ENCODE measurements at regions not wholly inside any gene's neighbourhood (a gene's known extent, or its start where the extent isn't known, plus 50 kb on each side); places are given as distances from the start of the nearest gene placed in this dataset. TPM values are rescaled to one million over a fixed set of nuclear protein-coding genes. Genes with fewer than 3 reads are reported as not detected.
"Not testable (repeated sequence)": the region's sequence is repeated elsewhere in the genome, so short reads cannot be mapped to it uniquely, and the experiment has no call there.

DNA sequence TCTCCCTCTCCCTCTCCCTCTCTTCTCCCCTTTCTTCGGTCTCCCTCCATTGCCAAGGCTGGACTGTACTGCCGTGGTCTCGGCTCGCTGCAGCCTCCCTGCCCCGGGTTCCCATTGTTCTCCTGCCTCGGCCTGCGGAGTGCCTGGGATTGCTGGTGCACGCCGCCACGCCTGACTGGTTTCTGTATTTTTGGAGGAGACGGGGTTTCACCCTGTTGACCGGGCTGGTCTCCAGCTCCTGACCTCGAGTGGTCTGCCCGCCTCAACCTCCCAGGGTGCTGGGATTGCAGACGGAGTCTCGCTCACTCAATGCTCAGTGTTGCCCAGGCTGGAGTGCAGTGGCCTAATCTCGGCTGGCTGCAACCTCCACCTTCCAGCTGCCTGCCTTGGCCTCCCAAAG lies 59.0 kb upstream of the PARP8 start:
- H3K27ac ChIP-seq (ENCODE audit: low read depth, low read length); H3K36me3 ChIP-seq (ENCODE audit: control insufficient read depth, insufficient read depth, low read length); H3K9me3 ChIP-seq (ENCODE audit: control insufficient read depth, insufficient read depth, low read length); DNase-seq (ENCODE audit: low read depth in 4 of 6, low spot score in 6 of 6); H3K4me1 ChIP-seq (ENCODE audit: control insufficient read depth, insufficient read depth, low read length); H3K27me3 ChIP-seq (ENCODE audit: control insufficient read depth, insufficient read depth, low read length); H3K4me3 ChIP-seq (ENCODE audit: low read depth, low read length): not testable (repeated sequence)
- 96% methylated on average over 15 of the region's 17 CpGs for WGBS (ENCODE audit: insufficient coverage)

GRCh38 chr5:50607953-50608705 lies 58.3 kb upstream of the PARP8 start:
- WGBS (ENCODE audit: insufficient coverage) = 88% methylated on average over 48 of the region's 49 CpGs
- not testable (repeated sequence) for H3K27ac ChIP-seq (ENCODE audit: low read depth, low read length)

DNA sequence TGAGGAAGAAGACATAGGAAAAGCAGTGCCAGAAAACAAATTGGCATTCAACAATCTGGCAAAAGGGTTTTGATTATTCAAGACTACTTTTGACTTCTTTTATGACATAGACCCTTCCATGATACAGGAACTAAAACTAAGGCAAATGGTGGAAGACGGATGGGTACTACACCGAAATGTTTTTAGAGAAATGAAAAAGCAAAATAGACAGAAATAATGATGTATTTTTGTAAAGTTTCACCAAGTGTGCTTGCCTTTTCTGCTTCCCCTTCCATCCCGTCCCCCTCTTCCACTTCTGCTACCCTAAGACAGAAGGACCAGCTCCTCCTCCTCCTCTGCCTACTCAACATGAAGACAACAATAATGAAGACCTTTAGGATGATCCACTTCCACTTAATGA lies 53.4 kb upstream of the PARP8 start:
- not testable (repeated sequence) for H3K36me3 ChIP-seq (ENCODE audit: control insufficient read depth, insufficient read depth, low read length); H3K27ac ChIP-seq (ENCODE audit: low read depth, low read length); H3K9me3 ChIP-seq (ENCODE audit: control insufficient read depth, insufficient read depth, low read length); DNase-seq (ENCODE audit: low read depth in 4 of 6, low spot score in 6 of 6); H3K4me1 ChIP-seq (ENCODE audit: control insufficient read depth, insufficient read depth, low read length); H3K4me3 ChIP-seq (ENCODE audit: low read depth, low read length); H3K27me3 ChIP-seq (ENCODE audit: control insufficient read depth, insufficient read depth, low read length)
- no CpG with 5 or more reads among the region's 3 CpGs for WGBS (ENCODE audit: insufficient coverage)

More at GRCh38 chr5:50607953-50608705, 58.3 kb upstream of the PARP8 start:
- DNase-seq (ENCODE audit: low read depth in 4 of 6, low spot score in 6 of 6); H3K4me1 ChIP-seq (ENCODE audit: control insufficient read depth, insufficient read depth, low read length); H3K27me3 ChIP-seq (ENCODE audit: control insufficient read depth, insufficient read depth, low read length); H3K4me3 ChIP-seq (ENCODE audit: low read depth, low read length); H3K9me3 ChIP-seq (ENCODE audit: control insufficient read depth, insufficient read depth, low read length); H3K36me3 ChIP-seq (ENCODE audit: control insufficient read depth, insufficient read depth, low read length): not testable (repeated sequence)

Small RNAs in the stretch of these regions (small RNA-seq; reads per million reads assigned to genes)
- gene AC112187.2 (ENCODE audit: low replicate concordance) = not detected
